ENCODE measurements at regions not wholly inside any gene's neighbourhood (a gene's known extent, or its start where the extent isn't known, plus 50 kb on each side); places are given as distances from the start of the nearest gene placed in this dataset.
"Not testable (repeated sequence)": the region's sequence is repeated elsewhere in the genome, so short reads cannot be mapped to it uniquely, and the experiment has no call there.

DNA sequence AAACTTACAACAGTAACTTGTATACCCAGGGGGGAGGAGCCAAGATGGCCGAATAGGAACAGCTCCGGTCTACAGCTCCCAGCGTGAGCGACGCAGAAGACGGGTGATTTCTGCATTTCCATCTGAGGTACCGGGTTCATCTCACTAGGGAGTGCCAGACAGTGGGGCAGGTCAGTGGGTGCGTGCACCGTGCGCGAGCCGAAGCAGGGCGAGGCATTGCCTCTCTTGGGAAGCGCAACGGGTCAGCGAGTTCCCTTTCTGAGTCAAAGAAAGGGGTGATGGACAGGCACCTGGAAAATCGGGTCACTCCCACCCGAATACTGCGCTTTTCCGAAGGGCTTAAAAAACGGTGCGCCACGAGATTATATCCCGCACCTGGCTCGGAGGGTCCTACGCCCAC lies 278.8 kb downstream of the FAM47B start:
- H3K9me3 ChIP-seq; ATAC-seq; H3K27me3 ChIP-seq (ENCODE audit: insufficient read depth in 3 of 3, low read length in 2 of 3); H3K36me3 ChIP-seq (ENCODE audit: insufficient read depth in 1 of 2, low read depth in 1 of 2); H3K27ac ChIP-seq; DNase-seq; H3K4me3 ChIP-seq; H3K4me1 ChIP-seq; intact Hi-C loops (cut with DNase I): not testable (repeated sequence)
- 80 to 94% (median 93%) methylated on average over 26 of the region's 26 CpGs for WGBS, 3 donors

DNA sequence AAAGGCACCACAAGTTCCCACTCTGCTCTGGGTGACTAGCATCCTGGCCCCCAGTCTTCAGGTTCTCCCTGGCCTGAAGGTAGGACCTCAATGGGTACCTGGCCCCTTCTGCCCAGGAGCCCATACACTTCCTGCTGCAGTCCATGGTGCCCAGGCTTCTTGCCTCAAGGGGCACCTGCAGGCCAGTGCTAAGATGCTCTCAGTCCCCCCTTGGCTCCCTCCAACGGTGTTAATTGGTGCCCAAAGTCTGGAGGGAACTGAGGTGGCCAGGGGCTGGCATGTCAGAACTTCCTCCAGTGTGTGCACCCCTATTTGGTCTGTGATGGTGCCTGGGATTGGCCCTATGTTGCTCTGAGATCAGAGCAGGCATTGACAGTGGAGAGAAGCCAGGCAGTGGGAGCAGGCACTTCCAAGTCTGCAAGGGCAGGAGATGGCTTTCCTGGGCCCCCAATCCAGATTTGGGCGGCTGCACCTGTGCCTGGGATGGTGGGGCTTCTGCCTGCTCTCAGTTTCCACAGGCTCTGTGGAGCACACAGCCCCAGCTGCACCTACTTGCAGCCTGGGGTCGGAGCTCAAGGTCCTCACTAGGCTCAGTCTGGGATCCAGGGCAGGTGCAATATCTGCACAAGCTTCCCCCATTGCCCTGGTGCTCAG lies 301.6 kb downstream of the FAM47B start:
- WGBS, 3 donors = 56 to 81% (median 63%) methylated on average over 2 to 3 of the region's 3 CpGs

DNA sequence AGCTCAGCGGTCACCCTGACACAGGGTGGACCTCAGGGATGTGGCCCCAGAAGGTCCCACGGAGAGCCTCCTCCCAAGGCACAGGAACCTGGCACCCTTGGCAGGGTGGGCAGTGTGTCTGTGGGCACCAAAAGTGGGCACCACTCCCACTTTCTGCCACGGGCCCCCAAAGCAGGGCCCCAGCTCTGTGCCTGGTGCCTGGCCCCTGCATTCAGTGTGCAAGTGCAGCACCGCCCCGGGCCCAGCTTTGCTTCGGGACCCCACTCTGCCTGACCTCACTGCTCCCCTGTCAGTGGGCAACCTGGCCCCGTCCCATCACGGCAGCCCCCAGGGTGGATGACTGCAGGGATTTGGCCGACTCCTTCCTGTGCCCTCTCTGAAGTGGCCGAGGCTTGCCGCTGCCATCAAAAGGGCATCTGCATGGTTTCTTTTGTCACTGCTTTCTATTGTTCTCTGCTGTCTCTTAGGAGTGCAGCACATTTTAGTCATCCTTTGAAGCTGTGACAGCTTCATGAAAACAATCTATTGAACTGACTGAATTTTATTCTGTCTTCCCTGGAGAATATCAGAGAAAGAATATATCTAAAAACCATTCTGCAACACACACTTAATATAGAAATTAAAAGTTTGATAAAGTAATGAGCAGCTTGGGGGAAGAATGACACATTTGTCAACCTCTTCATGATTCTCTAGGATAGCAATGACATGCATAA lies 302.4 kb downstream of the FAM47B start:
- WGBS, 3 donors = 73 to 85% (median 82%) methylated on average over 5 to 11 of the region's 11 CpGs
- DNase-seq (no peak), ATAC-seq (no peak)
- intact Hi-C loops (cut with DNase I) = no loop called here
- H3K27me3 ChIP-seq (ENCODE audit: insufficient read depth in 3 of 3, low read length in 2 of 3) = peaks cover 0 to 3% (median 0%) of the 10 kb centered on the region in 3 donors
- H3K4me1 ChIP-seq = no peaks in the 10 kb centered on the region
- no peaks in the 10 kb centered on the region for H3K36me3 ChIP-seq (ENCODE audit: insufficient read depth in 1 of 2, low read depth in 1 of 2)
- no peak overlapping the region for H3K27ac ChIP-seq
- H3K9me3 ChIP-seq = no peaks in the 10 kb centered on the region
- TF ChIP-seq, protein P1, sequence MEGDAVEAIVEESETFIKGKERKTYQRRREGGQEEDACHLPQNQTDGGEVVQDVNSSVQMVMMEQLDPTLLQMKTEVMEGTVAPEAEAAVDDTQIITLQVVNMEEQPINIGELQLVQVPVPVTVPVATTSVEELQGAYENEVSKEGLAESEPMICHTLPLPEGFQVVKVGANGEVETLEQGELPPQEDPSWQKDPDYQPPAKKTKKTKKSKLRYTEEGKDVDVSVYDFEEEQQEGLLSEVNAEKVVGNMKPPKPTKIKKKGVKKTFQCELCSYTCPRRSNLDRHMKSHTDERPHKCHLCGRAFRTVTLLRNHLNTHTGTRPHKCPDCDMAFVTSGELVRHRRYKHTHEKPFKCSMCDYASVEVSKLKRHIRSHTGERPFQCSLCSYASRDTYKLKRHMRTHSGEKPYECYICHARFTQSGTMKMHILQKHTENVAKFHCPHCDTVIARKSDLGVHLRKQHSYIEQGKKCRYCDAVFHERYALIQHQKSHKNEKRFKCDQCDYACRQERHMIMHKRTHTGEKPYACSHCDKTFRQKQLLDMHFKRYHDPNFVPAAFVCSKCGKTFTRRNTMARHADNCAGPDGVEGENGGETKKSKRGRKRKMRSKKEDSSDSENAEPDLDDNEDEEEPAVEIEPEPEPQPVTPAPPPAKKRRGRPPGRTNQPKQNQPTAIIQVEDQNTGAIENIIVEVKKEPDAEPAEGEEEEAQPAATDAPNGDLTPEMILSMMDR (IDR thresholded peaks at IDR 0.05) = no peak
- no peak overlapping the region for H3K4me3 ChIP-seq

More for the DNA sequence above, 301.6 kb downstream of the FAM47B start:
- H3K4me3 ChIP-seq = no peak overlapping the region
- H3K36me3 ChIP-seq (ENCODE audit: insufficient read depth in 1 of 2, low read depth in 1 of 2) = no peaks in the 10 kb centered on the region
- H3K27ac ChIP-seq = no peak overlapping the region
- ATAC-seq (no peak), DNase-seq (no peak)
- H3K4me1 ChIP-seq = no peaks in the 10 kb centered on the region
- H3K27me3 ChIP-seq (ENCODE audit: insufficient read depth in 3 of 3, low read length in 2 of 3) = peaks cover 0 to 3% (median 0%) of the 10 kb centered on the region in 3 donors
- H3K9me3 ChIP-seq = no peaks in the 10 kb centered on the region
- TF ChIP-seq, protein P1 (IDR thresholded peaks at IDR 0.05) = no peak
- intact Hi-C loops (cut with DNase I) = no loop called here

DNA sequence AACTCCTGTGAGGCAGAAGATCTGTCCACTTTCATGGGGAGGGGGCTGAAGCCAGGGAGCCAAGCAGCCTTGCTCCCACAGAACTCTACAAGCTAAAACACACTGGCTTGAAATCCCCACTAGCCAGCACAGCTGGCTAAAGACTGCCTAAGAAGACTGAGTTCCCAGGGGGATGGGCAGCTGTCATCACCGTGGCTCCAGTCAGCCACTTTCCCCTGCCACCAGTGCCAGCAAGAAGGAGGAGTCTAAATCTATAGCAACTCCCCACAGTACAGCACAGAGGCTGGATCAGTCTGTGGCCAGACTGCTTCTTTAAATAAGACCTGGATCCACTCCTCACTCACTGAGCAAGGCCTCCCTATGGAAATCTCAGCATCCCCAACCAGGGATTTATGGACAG lies 308.6 kb downstream of the FAM47B start:
- DNase-seq (no peak), ATAC-seq (no peak)
- H3K9me3 ChIP-seq = no peaks in the 10 kb centered on the region
- H3K27me3 ChIP-seq (ENCODE audit: insufficient read depth in 3 of 3, low read length in 2 of 3) = peaks cover 0 to 5% (median 0%) of the 10 kb centered on the region in 3 donors
- WGBS, 3 donors = 0 to 10% (median 6%) methylated on average over 1 of the region's 1 CpG
- TF ChIP-seq, protein P1 (IDR thresholded peaks at IDR 0.05) = no peak
- H3K4me1 ChIP-seq = no peaks in the 10 kb centered on the region
- intact Hi-C loops (cut with DNase I) = no loop called here
- H3K27ac ChIP-seq = no peak overlapping the region
- no peaks in the 10 kb centered on the region for H3K36me3 ChIP-seq (ENCODE audit: insufficient read depth in 1 of 2, low read depth in 1 of 2)
- H3K4me3 ChIP-seq = no peak overlapping the region

DNA sequence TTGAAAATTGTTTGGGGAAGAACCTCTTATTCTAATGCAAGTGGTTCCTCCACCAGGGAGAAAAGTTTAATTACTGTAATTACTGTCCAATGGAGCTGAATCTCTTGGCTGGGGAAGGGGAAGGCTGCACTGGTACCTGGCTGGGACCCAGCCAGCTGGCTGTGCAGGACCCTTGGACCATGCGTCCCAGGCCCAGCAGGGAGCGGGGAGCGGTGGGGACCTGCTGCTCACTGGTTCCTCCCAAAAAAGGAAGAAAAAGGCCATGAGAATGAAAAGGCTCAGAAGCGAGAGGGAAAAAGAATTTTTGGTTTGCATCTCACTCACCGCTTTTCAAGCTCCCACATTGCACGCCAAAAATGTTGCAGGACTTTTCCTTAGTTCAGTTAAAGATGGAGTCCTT lies 333.5 kb downstream of the FAM47B start:
- H3K9me3 ChIP-seq = no peaks in the 10 kb centered on the region
- 56 to 89% (median 85%) methylated on average over 6 of the region's 6 CpGs for WGBS, 3 donors
- H3K4me3 ChIP-seq = no peak overlapping the region
- no peak for DNase-seq
- no peak for ATAC-seq
- TF ChIP-seq, protein P1 (IDR thresholded peaks at IDR 0.05) = no peak
- H3K27me3 ChIP-seq (ENCODE audit: insufficient read depth in 3 of 3, low read length in 2 of 3) = no peaks in the 10 kb centered on the region
- no peaks in the 10 kb centered on the region for H3K36me3 ChIP-seq (ENCODE audit: insufficient read depth in 1 of 2, low read depth in 1 of 2)
- no peaks in the 10 kb centered on the region for H3K4me1 ChIP-seq
- intact Hi-C loops (cut with DNase I) = no loop called here
- H3K27ac ChIP-seq = no peak overlapping the region
